Posterior vena cava (tissue), 2 donors: ENCODE measurements at regions not wholly inside any gene's neighbourhood (a gene's known extent, or its start where the extent isn't known, plus 50 kb on each side); places are given as distances from the start of the nearest gene placed in this dataset.
A peak's percentile ranks its signal among the peaks of the same experiment; 100 is the strongest.
"Not testable (repeated sequence)": the region's sequence is repeated elsewhere in the genome, so short reads cannot be mapped to it uniquely, and the experiment has no call there.

Experiments used
- DNase-seq: peaks from one replicate; pipeline ENCODE4 v3.0.0-alpha.2; 2020; ENCODE audit warnings: low spot score
- intact Hi-C, 2 donors: fragments of 100-400 bp; cut with DNase I; formaldehyde crosslinking; loops; one replicate each; pipeline versions ENCODE4 v1.14.1 to v1.14.2; 2022 to 2023
- donor health status: DM: yes; HTN: yes; CAD: no.
- donor health status: DM: yes; HTN: yes; CAD: no.

GRCh38 chr9:87781331-87781730 lies 55.4 kb downstream of the CTSL start:
- intact Hi-C loops, result no loop called here

GRCh38 chr9:87783180-87783579 lies 57.3 kb downstream of the CTSL start:
- DNase-seq, result no peak
- intact Hi-C loops, result no loop called here

More at GRCh38 chr9:87781331-87781730, 55.4 kb downstream of the CTSL start:
- DNase-seq, result no peak

- intact Hi-C loops, DNase-seq: not testable (repeated sequence)
Measured at GRCh38 chr9:87785315-87785970, 59.5 kb downstream of the CTSL start.

- DNase-seq, result no peak
- intact Hi-C loops, result no loop called here
Measured at GRCh38 chr9:87786423-87786822, 60.5 kb downstream of the CTSL start.

- intact Hi-C loops, result no loop called here
- DNase-seq, result no peak
Measured at GRCh38 chr9:87786876-87787275, 61.0 kb downstream of the CTSL start.

GRCh38 chr9:87787735-87788134 lies 61.8 kb downstream of the CTSL start:
- DNase-seq, result no peak
- intact Hi-C loops, result no loop called here

- DNase-seq, result peak; percentile 95
- intact Hi-C loops, result no loop called here
Measured at GRCh38 chr9:87792831-87793288, 66.9 kb downstream of the CTSL start.

GRCh38 chr9:87793292-87793691 lies 67.4 kb downstream of the CTSL start:
- intact Hi-C loops, result no loop called here
- no peak for DNase-seq

GRCh38 chr9:87795178-87795577 lies 69.3 kb downstream of the CTSL start:
- intact Hi-C loops, result no loop called here
- no peak for DNase-seq

GRCh38 chr9:87796196-87796595 lies 70.3 kb downstream of the CTSL start:
- DNase-seq, result no peak
- intact Hi-C loops, result no loop called here

- intact Hi-C loops, result no loop called here
Measured at GRCh38 chr9:87798261-87798833, 72.4 kb downstream of the CTSL start.

GRCh38 chr9:87799503-87799902 lies 73.6 kb downstream of the CTSL start:
- intact Hi-C loops, result no loop called here
- no peak for DNase-seq

More at GRCh38 chr9:87798261-87798833, 72.4 kb downstream of the CTSL start:
- DNase-seq, result no peak

- intact Hi-C loops, result no loop called here
Measured at GRCh38 chr9:87800456-87800855, 74.5 kb downstream of the CTSL start.

GRCh38 chr9:87801013-87801412 lies 75.1 kb downstream of the CTSL start:
- intact Hi-C loops, result no loop called here
- no peak for DNase-seq

More at GRCh38 chr9:87800456-87800855, 74.5 kb downstream of the CTSL start:
- no peak for DNase-seq

GRCh38 chr9:87803166-87803565 lies 77.2 kb downstream of the CTSL start:
- no peak for DNase-seq
- intact Hi-C loops, result no loop called here

- intact Hi-C loops, result no loop called here
- no peak for DNase-seq
Measured at GRCh38 chr9:87803623-87804345, 77.9 kb downstream of the CTSL start.

- intact Hi-C loops, result loop anchor here in 1 of 2 donors (5.0 kb wide), 1 partner anchor 133 kb away; no protein-coding TSS in a partner anchor
- no peak for DNase-seq
Measured at GRCh38 chr9:87805259-87805658, 77.4 kb upstream of the SPATA31E1 start.

GRCh38 chr9:87810008-87810407 lies 72.7 kb upstream of the SPATA31E1 start:
- intact Hi-C loops, result loop anchor here in 1 of 2 donors (10.0 kb wide), 1 partner anchor 125 kb away; no protein-coding TSS in a partner anchor

GRCh38 chr9:87810679-87811178 lies 71.9 kb upstream of the SPATA31E1 start:
- intact Hi-C loops, result loop anchor here in 1 of 2 donors (10.0 kb wide), 1 partner anchor 126 kb away; no protein-coding TSS in a partner anchor
- no peak for DNase-seq

More at GRCh38 chr9:87810008-87810407, 72.7 kb upstream of the SPATA31E1 start:
- DNase-seq, result no peak
